Activated B cell treated with CpG ODN at 0.5 μM for 24 hours (primary cell): ENCODE measurements at regions not wholly inside any gene's neighbourhood (a gene's known extent, or its start where the extent isn't known, plus 50 kb on each side); places are given as distances from the start of the nearest gene placed in this dataset.

Source experiments
- ATAC-seq: fragments of 200-7000 bp; cut with Tn5 transposase; one replicate; pipeline ENCODE4 v1.10.0; 2021; ENCODE audit warnings: low read depth, mild to moderate bottlenecking, moderate library complexity
- CTCF ChIA-PET: fragments of 350-600 bp; sonication (Branson Sonifier 250); formaldehyde crosslinking; loops from one replicate; lab custom pipeline; 2021; ENCODE audit warnings: antibody characterized with exemption; lab: Charles Lee
- POLR2A ChIA-PET: fragments of 350-600 bp; sonication (Branson Sonifier 250); formaldehyde crosslinking; loops from one replicate; lab custom pipeline; 2021; ENCODE audit warnings: antibody characterized with exemption; lab: Charles Lee
- DNase-seq: peaks from one replicate; pipeline ENCODE4 v3.0.0; 2022
- H3K27ac Mint-ChIP-seq: one replicate; pipeline ENCODE4 v1.8.0; 2020; ENCODE audit warnings: mixed read lengths
- H3K27me3 Mint-ChIP-seq: one replicate; pipeline ENCODE4 v1.8.0; 2021; ENCODE audit warnings: mixed read lengths
- H3K36me3 Mint-ChIP-seq: one replicate; pipeline ENCODE4 v1.8.0; 2021; ENCODE audit warnings: low read depth, mixed read lengths
- H3K4me1 Mint-ChIP-seq: one replicate; pipeline ENCODE4 v1.8.0; 2021; ENCODE audit warnings: mixed read lengths
- H3K4me3 Mint-ChIP-seq: one replicate; pipeline ENCODE4 v1.8.0; 2020; ENCODE audit warnings: mild to moderate bottlenecking, mixed read lengths
- H3K9me3 Mint-ChIP-seq: one replicate; pipeline ENCODE4 v1.8.0; 2020; ENCODE audit warnings: mixed read lengths
- CTCF ChIP-seq: fragments of 200-600 bp; IDR thresholded peaks from one replicate; pipeline ENCODE4 v1.8.0; 2022; ENCODE audit warnings: antibody characterized with exemption, mild to moderate bottlenecking
- intact Hi-C: fragments of 100-400 bp; cut with micrococcal nuclease; formaldehyde crosslinking; loops from one replicate; pipeline ENCODE4 v1.15.1; 2024

- Mint-ChIP-seq H3K27ac (peak overlapping the region; percentile 68), H3K4me1 (peaks cover 38% of the 10 kb centered on the region), H3K4me3 (no peak overlapping the region), H3K27me3 (no peaks in the 10 kb centered on the region), H3K36me3 (no peaks in the 10 kb centered on the region), H3K9me3 (no peaks in the 10 kb centered on the region)
- intact Hi-C loops: loop anchor here (1.0 to 10.0 kb wide), 6 partner anchors 50 to 1868 kb away; no protein-coding TSS in a partner anchor
- TF ChIP-seq CTCF: no peak
- ChIA-PET CTCF (interaction anchor here (1.0 to 2.0 kb wide), 5 partner anchors 15 to 140 kb away, joined by 3 to 7 read pairs (median 3); no protein-coding TSS in a partner anchor), POLR2A (interaction anchor here (0.7 kb wide), 1 partner anchor 51 kb away, joined by 3 read pairs; no protein-coding TSS in a partner anchor)
- peak; percentile 34 for ATAC-seq
- DNase-seq: no peak
Observed at GRCh38 chr10:2978574-2979273, 88.6 kb upstream of the PFKP start.

- H3K27ac Mint-ChIP-seq: peak overlapping the region; percentile 9
- H3K9me3 Mint-ChIP-seq: no peaks in the 10 kb centered on the region
- CTCF ChIA-PET: interaction anchor here (1.0 to 2.0 kb wide), 5 partner anchors 14 to 140 kb away, joined by 3 to 7 read pairs (median 3); no protein-coding TSS in a partner anchor
- H3K27me3 Mint-ChIP-seq: no peaks in the 10 kb centered on the region
- peaks cover 37% of the 10 kb centered on the region for H3K4me1 Mint-ChIP-seq
- DNase-seq (no peak), ATAC-seq (no peak)
- no peaks in the 10 kb centered on the region for H3K36me3 Mint-ChIP-seq
- no peak for TF ChIP-seq CTCF
- intact Hi-C loops: loop anchor here (1.0 to 10.0 kb wide), 6 partner anchors 50 to 1867 kb away; no protein-coding TSS in a partner anchor
- no peak overlapping the region for H3K4me3 Mint-ChIP-seq
- POLR2A ChIA-PET: interaction anchor here (0.7 kb wide), 1 partner anchor 51 kb away, joined by 3 read pairs; no protein-coding TSS in a partner anchor
Observed at GRCh38 chr10:2978111-2978510, 89.2 kb upstream of the PFKP start.

GRCh38 chr10:2974503-2975207 is 92.7 kb upstream of the PFKP start:
- POLR2A ChIA-PET: no interaction called here
- no peak for DNase-seq
- H3K27ac Mint-ChIP-seq: no peak overlapping the region

GRCh38 chr10:2974083-2974482 is 93.3 kb upstream of the PFKP start:
- Mint-ChIP-seq H3K4me3 (no peak overlapping the region), H3K27ac (no peak overlapping the region), H3K27me3 (no peaks in the 10 kb centered on the region), H3K36me3 (no peaks in the 10 kb centered on the region), H3K9me3 (no peaks in the 10 kb centered on the region), H3K4me1 (peaks cover 9% of the 10 kb centered on the region)
- ChIA-PET CTCF (no interaction called here), POLR2A (no interaction called here)
- ATAC-seq (no peak), DNase-seq (no peak)
- intact Hi-C loops: loop anchor here (10.0 kb wide), 1 partner anchor 1669 kb away; no protein-coding TSS in a partner anchor
- no peak for TF ChIP-seq CTCF

More at GRCh38 chr10:2974503-2975207, 92.7 kb upstream of the PFKP start:
- peaks cover 14% of the 10 kb centered on the region for H3K4me1 Mint-ChIP-seq
- H3K4me3 Mint-ChIP-seq: no peak overlapping the region
- H3K9me3 Mint-ChIP-seq: no peaks in the 10 kb centered on the region
- CTCF ChIA-PET: no interaction called here
- no peak for TF ChIP-seq CTCF
- intact Hi-C loops: loop anchor here (10.0 kb wide), 1 partner anchor 1670 kb away; no protein-coding TSS in a partner anchor
- no peaks in the 10 kb centered on the region for H3K36me3 Mint-ChIP-seq
- no peaks in the 10 kb centered on the region for H3K27me3 Mint-ChIP-seq
- ATAC-seq: no peak

- Mint-ChIP-seq H3K27ac (no peak overlapping the region), H3K9me3 (no peaks in the 10 kb centered on the region), H3K4me1 (no peaks in the 10 kb centered on the region), H3K4me3 (no peak overlapping the region), H3K27me3 (peaks cover 3% of the 10 kb centered on the region), H3K36me3 (no peaks in the 10 kb centered on the region)
- intact Hi-C loops: loop anchor here (10.0 kb wide), 1 partner anchor 1668 kb away; no protein-coding TSS in a partner anchor
- ATAC-seq: no peak
- POLR2A ChIA-PET: no interaction called here
- no peak for DNase-seq
- no peak for TF ChIP-seq CTCF
- CTCF ChIA-PET: no interaction called here
Observed at GRCh38 chr10:2972810-2973209, 94.5 kb upstream of the PFKP start.
